GM19324 (cell line): ENCODE measurements at regions not wholly inside any gene's neighbourhood (a gene's known extent, or its start where the extent isn't known, plus 50 kb on each side); places are given as distances from the start of the nearest gene placed in this dataset.
"Not testable (repeated sequence)": the region's sequence is repeated elsewhere in the genome, so short reads cannot be mapped to it uniquely, and the experiment has no call there.

Source experiments
- ATAC-seq: cut with Tn5 transposase; IDR thresholded peaks from one replicate; pipeline ENCODE4 v1.9.1; 2021; ENCODE audit warnings: mild to moderate bottlenecking, moderate library complexity; ENCODE audit not compliant: unreplicated experiment, low FRiP score

DNA sequence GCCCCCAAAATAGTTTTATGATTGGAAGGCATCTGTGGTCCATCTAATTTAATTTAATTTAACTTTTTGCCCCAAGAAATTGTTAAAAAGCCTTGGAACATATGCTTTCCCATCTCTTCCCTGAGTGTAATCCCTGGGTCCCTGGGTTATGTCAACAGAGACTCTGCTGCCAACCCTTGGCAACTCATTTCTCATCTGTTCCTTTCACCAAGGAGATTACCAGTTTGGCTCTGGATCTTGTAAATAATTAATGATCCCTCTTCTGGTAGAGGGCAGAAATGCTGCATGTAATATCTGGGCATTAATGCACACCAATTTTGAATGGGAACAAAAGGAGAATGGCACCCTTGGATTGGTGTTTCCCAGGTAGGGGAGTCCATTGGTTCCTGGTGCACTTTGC, 514.2 kb downstream of the CCSER2 start:
- ATAC-seq: no peak

GRCh38 chr10:84844461-84844860, 516.1 kb downstream of the CCSER2 start:
- ATAC-seq: no peak

- no peak for ATAC-seq
These were observed 517.4 kb downstream of the CCSER2 start for GRCh38 chr10:84845628-84846261.

DNA sequence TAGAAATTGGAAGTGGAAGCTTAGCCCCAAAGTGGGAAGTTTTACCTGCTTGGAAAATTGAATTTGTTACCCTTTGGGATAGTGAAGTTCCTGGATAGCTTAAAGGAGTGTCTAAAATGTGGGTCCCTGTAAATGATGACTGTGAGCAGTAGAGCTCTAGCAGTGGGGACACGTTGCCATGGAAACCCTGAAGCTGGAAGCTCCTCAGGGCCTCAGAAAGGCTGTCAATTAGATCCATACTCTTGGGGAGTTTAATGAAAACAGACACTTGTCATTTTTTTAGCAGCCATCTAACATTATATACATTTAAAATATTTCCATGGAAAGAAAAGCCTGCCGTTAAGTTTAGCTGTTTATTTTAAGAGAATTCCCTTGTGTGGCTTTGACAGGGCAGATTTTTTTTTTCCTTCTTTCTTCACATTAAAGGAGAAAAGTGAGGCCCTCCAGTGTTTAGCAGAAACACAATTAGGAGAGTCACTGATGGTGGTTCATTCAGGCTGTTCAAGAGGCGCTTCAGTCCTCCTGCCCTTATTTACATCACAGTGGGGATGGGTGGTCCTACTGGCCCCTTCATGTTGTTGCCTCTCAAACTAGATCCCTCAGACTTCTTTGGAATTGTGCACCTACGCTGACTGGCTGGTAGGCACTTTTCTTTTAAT, 518.4 kb downstream of the CCSER2 start:
- ATAC-seq: no peak

- no peak for ATAC-seq
These were observed 520.6 kb downstream of the CCSER2 start for GRCh38 chr10:84848967-84849366.

DNA sequence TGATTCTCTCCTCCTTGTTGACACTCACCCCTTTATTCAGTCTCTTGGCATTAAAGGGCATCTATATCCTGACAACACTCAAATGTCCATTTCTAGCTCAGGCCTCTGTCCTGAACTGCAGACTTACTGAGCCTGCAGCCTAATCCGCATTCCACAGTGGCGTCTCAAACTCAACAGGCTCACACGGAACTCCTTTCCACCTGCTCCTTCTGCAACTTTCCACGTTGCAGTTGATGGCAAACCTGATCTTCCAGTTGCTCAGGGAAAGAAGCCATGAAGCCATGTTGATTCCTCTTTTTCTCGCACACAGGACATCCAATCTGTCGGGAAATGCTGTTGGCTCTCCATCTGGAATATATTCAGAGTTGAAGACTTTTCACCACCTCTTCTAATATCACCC, 522.4 kb downstream of the CCSER2 start:
- ATAC-seq: no peak

GRCh38 chr10:84854439-84854838, 526.0 kb downstream of the CCSER2 start:
- ATAC-seq: no peak

GRCh38 chr10:84860855-84861254, 532.5 kb downstream of the CCSER2 start:
- ATAC-seq: no peak

- no peak for ATAC-seq
These were observed 534.2 kb downstream of the CCSER2 start for GRCh38 chr10:84862551-84862950.

- no peak for ATAC-seq
These were observed 535.3 kb downstream of the CCSER2 start for GRCh38 chr10:84863675-84864074.

DNA sequence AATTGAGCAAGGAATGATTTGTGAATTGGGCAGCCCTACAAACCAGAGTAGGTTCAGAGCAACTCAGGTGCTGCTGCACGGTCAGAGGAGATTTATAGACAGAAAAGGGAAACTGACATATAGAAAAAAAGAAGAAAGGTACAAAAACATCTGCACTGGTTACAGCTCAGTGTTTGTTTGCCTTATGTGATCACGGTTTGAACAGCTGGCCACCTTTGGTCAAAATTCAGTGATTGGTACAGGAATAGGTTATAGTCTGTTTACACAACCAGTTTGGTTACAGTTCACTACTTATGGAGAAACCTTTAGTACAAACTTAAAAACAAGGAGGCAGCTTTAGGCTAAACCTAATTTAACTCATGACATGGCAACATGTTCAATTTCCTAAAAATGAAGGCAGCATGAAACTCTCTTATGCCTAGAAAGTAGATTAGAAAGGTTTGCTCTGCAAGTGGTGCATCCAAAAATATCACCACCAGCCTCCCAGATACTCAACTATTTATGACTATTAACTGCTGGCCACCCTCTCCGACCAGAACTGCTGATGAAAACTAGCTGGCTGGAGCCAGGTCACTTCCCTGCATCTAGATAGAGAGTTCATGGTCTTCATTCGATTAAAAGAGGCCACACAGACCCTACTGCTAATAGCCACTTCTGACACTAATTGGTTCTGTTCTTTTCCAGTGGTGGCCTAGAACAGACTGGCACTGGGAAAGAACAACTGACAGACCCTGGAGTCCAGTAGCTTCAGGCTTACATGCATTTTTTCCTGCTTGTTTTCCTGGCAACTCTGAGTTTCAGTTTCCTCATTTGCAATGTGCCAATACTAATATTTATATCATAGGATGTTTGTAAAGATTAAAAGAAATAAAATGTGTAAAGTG, 548.0 kb downstream of the CCSER2 start:
- no peak for ATAC-seq

- no peak for ATAC-seq
These were observed 551.6 kb downstream of the CCSER2 start for GRCh38 chr10:84879991-84880390.

- ATAC-seq: not testable (repeated sequence)
These were observed 553.3 kb downstream of the CCSER2 start for GRCh38 chr10:84881696-84882095.

- no peak for ATAC-seq
These were observed 562.3 kb downstream of the CCSER2 start for GRCh38 chr10:84890706-84891105.

DNA sequence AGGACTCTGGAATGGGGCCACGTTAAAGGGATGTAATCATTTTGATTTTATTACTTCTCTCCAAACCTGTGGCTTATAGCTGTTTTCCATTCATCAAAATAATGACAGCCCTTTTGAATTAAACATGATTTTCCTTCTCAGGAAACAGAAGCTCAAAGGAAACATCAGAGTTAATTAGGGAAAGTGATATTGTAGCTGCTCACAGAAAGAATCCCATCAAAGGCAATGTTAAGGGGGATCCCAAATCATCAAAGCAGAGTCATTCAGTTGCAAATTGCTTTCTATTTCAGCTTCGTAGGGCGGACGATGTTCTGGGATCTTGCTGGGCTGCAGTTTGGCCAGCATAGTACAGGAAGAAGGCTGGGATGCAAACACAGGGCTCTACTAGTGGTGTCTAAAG, 563.2 kb downstream of the CCSER2 start:
- no peak for ATAC-seq

GRCh38 chr10:84895541-84895940, 567.2 kb downstream of the CCSER2 start:
- no peak for ATAC-seq

DNA sequence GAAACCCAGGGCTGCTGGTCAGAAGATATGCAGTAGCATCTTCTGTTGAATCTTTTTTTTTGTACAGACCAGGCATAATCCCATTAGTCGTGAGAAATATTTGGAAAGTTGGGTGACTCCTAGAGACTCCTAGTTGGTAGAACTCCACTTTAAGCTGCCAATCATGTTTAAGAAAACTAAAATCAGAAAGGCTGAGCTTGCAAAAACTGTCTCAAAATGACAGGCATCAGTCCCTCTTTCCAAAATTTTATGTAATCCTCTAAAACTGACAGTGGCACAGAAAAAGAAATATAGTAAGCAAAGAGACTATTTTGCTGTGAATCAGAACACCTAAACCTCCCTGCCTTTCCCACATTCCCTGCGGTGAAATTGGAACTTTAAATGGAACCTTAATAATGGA, 568.5 kb downstream of the CCSER2 start:
- no peak for ATAC-seq

- no peak for ATAC-seq
These were observed 570.9 kb downstream of the CCSER2 start for GRCh38 chr10:84899268-84899667.

GRCh38 chr10:84900141-84900540, 571.8 kb downstream of the CCSER2 start:
- no peak for ATAC-seq

DNA sequence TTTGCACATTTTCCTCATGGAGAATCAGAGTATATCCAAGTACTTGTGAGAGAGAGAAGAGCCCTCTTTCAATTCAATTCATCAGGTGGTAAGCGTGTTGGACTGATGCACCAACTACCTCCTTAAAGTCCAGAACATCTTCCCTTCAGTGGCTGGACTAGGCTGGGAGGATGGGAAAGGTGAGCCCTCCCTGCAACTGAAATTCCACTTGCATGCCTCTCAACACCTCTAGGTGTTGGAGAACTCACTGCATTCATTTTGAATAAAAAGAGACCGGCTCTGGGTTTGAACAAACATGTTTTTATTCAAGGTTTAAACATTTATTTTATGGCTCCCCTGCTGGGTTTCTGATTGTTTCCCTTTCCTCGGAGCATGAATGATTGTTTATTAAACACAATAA, 573.5 kb downstream of the CCSER2 start:
- ATAC-seq: no peak

GRCh38 chr10:84902553-84902952, 574.2 kb downstream of the CCSER2 start:
- ATAC-seq: no peak
